ENCODE measurements at regions not wholly inside any gene's neighbourhood (a gene's known extent, or its start where the extent isn't known, plus 50 kb on each side); places are given as distances from the start of the nearest gene placed in this dataset.

DNA sequence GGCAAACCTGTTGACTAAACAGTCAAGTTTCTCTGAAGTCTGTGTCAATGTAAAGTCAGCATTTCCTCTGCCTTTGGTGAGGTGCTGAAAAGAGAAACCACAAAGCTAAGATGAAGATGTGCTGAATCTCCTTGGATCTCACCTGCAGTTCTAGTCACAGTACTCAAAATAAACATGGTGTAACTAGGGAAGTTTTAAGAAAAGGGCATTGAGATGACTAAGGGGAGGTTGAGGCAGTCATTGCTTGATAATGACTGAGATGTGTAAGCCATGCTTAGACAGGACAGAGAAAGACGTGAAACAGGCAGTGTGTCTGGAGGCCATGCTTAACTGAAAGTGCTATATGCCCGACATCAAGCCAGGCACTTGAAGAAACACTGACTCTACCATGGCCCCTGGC is 1010.0 kb upstream of the CELF4 start:
- TF ChIP-seq, protein P1, sequence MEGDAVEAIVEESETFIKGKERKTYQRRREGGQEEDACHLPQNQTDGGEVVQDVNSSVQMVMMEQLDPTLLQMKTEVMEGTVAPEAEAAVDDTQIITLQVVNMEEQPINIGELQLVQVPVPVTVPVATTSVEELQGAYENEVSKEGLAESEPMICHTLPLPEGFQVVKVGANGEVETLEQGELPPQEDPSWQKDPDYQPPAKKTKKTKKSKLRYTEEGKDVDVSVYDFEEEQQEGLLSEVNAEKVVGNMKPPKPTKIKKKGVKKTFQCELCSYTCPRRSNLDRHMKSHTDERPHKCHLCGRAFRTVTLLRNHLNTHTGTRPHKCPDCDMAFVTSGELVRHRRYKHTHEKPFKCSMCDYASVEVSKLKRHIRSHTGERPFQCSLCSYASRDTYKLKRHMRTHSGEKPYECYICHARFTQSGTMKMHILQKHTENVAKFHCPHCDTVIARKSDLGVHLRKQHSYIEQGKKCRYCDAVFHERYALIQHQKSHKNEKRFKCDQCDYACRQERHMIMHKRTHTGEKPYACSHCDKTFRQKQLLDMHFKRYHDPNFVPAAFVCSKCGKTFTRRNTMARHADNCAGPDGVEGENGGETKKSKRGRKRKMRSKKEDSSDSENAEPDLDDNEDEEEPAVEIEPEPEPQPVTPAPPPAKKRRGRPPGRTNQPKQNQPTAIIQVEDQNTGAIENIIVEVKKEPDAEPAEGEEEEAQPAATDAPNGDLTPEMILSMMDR (IDR thresholded peaks at IDR 0.05; ENCODE audit: low read depth, low read length, poor library complexity, severe bottlenecking), result no peak
- no peak for TF ChIP-seq EZH2phosphoT487 (IDR thresholded peaks at IDR 0.05; ENCODE audit: borderline replicate concordance, low read length)

All from DOHH2 (cell line).